Coronary artery (tissue), 2 donors: ENCODE measurements at regions not wholly inside any gene's neighbourhood (a gene's known extent, or its start where the extent isn't known, plus 50 kb on each side); places are given as distances from the start of the nearest gene placed in this dataset.

Experiments used
- DNase-seq: peaks from one replicate; pipeline ENCODE4 v3.0.0-alpha.2; 2017; ENCODE audit warnings: low spot score
- H3K27ac ChIP-seq, 2 donors: fragments of 200-600 bp; sonication (generic); one replicate each; pipeline ENCODE4 v1.5.1; 2016 to 2019
- H3K4me3 ChIP-seq: fragments of 200-600 bp; sonication (generic); 2 replicates; pipeline ENCODE4 v1.5.1; 2016; ENCODE audit warnings: mild to moderate bottlenecking, moderate library complexity
- TF ChIP-seq, protein P1 (sequence below): fragments of 200-600 bp; sonication (generic); IDR thresholded peaks from one replicate; pipeline ENCODE4 v1.5.1; 2019; ENCODE audit warnings: antibody characterized with exemption

DNA sequence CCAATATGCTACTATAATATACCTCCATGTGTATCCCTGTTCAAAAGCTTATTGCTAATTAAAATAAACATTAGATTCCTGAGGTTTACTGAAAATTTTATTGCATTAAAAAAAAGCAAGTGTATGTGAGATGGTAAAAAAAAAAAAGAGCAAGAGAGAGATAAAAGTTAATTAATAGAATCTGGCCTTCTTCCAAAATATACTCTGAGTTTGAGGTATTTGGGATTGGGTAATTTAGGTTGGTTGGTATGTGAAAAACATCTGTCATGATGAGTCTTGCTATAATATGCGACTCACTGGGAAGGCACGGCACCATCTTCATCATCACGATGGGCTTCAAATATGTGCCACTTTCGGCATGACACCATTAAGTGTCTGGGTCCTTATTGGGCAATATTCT is 711.1 kb upstream of the SOX9 start:
- H3K4me3 ChIP-seq, result no peak overlapping the region
- TF ChIP-seq, protein P1, sequence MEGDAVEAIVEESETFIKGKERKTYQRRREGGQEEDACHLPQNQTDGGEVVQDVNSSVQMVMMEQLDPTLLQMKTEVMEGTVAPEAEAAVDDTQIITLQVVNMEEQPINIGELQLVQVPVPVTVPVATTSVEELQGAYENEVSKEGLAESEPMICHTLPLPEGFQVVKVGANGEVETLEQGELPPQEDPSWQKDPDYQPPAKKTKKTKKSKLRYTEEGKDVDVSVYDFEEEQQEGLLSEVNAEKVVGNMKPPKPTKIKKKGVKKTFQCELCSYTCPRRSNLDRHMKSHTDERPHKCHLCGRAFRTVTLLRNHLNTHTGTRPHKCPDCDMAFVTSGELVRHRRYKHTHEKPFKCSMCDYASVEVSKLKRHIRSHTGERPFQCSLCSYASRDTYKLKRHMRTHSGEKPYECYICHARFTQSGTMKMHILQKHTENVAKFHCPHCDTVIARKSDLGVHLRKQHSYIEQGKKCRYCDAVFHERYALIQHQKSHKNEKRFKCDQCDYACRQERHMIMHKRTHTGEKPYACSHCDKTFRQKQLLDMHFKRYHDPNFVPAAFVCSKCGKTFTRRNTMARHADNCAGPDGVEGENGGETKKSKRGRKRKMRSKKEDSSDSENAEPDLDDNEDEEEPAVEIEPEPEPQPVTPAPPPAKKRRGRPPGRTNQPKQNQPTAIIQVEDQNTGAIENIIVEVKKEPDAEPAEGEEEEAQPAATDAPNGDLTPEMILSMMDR, result no peak
- DNase-seq, result no peak
- no peak overlapping the region for H3K27ac ChIP-seq

- Histone ChIP-seq H3K4me3 (no peak overlapping the region), H3K27ac (no peak overlapping the region)
- TF ChIP-seq, protein P1, result no peak
- DNase-seq, result no peak
Measured at GRCh38 chr17:71412803-71413202, 708.0 kb upstream of the SOX9 start.

DNA sequence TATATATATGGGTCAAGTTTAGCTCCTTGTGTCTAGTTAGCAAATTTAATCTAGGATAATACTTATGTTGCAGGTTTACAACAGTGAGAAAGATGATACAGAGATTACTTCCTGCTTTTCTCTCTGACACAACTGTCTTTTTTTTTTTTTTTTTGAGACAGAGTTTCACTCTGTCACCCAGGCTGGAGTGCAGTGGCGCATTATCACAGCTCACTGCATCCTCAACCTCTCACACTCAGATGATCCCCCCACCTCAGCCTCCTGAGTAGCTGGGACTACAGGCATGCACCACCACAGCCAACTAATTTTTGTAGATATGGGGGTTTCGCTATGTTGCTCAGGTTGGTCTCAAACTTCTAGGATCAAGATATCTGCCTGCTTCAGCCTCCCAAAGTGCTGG is 706.9 kb upstream of the SOX9 start:
- Histone ChIP-seq H3K4me3 (no peak overlapping the region), H3K27ac (no peak overlapping the region)
- DNase-seq, result no peak
- TF ChIP-seq, protein P1, result no peak

DNA sequence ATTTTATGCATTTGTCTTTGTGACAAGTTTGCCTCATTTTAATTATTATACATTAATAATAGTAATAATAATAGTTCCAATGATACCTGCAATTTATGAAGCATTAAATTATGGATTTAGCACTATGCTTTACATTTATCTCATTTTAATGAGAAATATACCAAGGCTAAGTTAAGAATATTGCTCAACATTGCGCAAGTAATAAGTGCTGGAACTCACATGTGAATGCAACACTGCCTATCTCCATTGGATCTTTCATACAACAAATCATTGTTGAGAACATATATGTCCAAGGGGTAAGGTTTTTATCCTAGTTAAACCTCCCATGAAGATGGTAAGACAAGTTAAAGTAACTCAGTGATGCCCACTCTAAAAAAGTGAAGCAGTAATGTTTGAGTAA is 703.7 kb upstream of the SOX9 start:
- TF ChIP-seq, protein P1, result no peak
- Histone ChIP-seq H3K27ac (no peak overlapping the region), H3K4me3 (no peak overlapping the region)
- DNase-seq, result no peak

DNA sequence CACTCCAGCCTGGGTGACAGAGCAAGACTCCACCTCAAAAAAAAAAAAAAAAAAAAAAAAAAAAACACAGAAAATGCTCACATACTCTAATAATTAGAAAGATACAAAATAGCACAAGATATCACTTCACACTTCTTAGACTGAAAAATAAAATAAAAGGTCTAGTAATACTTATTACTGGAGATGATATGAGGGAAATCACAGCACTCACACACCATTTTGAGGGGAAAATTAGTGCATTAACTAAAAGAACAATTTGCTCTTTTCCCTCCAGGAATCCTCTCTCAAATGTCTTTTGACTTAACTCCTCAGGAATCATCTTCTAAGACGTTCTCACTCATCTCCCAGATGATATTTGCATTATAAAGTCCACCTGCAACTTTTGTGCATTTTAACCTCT is 697.9 kb upstream of the SOX9 start:
- DNase-seq, result no peak
- H3K27ac ChIP-seq, result no peak overlapping the region
- TF ChIP-seq, protein P1, result no peak
- H3K4me3 ChIP-seq, result no peak overlapping the region

GRCh38 chr17:71423871-71424546 is 696.8 kb upstream of the SOX9 start:
- TF ChIP-seq, protein P1, result no peak
- no peak overlapping the region for H3K4me3 ChIP-seq
- DNase-seq, result no peak

DNA sequence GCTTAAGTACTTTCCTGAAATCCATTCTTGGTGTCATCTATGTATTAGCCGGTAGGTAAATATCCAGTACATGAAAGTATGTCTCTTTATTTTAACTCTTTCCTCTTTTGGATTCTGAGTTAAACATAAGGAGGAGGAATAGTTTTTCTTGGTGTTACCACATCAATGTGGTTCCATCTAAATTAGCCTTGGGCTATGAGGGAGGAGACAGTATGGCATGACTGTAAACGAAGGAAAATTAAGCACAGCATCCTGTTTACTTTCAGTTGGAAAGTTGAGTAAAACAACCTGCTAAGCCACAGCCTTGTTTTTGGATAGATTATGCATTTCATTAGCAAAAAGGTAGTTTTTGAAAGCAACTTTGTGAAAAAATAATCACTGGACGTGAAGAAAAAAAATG is 693.0 kb upstream of the SOX9 start:
- no peak overlapping the region for H3K4me3 ChIP-seq
- no peak for DNase-seq
- H3K27ac ChIP-seq, result no peak overlapping the region
- TF ChIP-seq, protein P1, result no peak

More at GRCh38 chr17:71423871-71424546, 696.8 kb upstream of the SOX9 start:
- H3K27ac ChIP-seq, result no peak overlapping the region
